ENCODE measurements at regions not wholly inside any gene's neighbourhood (a gene's known extent, or its start where the extent isn't known, plus 50 kb on each side); places are given as distances from the start of the nearest gene placed in this dataset.
"Not testable (repeated sequence)": the region's sequence is repeated elsewhere in the genome, so short reads cannot be mapped to it uniquely, and the experiment has no call there.

GRCh38 chr5:104345222-104346016 lies 782.8 kb upstream of the NUDT12 start:
- no peak for DNase-seq

- no peak for DNase-seq
Measured at GRCh38 chr5:104344809-104345208, 782.2 kb upstream of the NUDT12 start.

GRCh38 chr5:104327801-104328200 lies 765.2 kb upstream of the NUDT12 start:
- no peak for DNase-seq

GRCh38 chr5:104326966-104327365 lies 764.4 kb upstream of the NUDT12 start:
- no peak for DNase-seq

GRCh38 chr5:104325356-104325755 lies 762.8 kb upstream of the NUDT12 start:
- DNase-seq: no peak

GRCh38 chr5:104316676-104317075 lies 754.1 kb upstream of the NUDT12 start:
- not testable (repeated sequence) for DNase-seq

- DNase-seq: no peak
Measured at GRCh38 chr5:104312481-104312880, 749.9 kb upstream of the NUDT12 start.

- no peak for DNase-seq
Measured at GRCh38 chr5:104305602-104306001, 743.0 kb upstream of the NUDT12 start.

GRCh38 chr5:104299998-104300706 lies 737.6 kb upstream of the NUDT12 start:
- DNase-seq: no peak

GRCh38 chr5:104298518-104298917 lies 735.9 kb upstream of the NUDT12 start:
- DNase-seq: no peak

GRCh38 chr5:104297076-104297475 lies 734.5 kb upstream of the NUDT12 start:
- DNase-seq: no peak

GRCh38 chr5:104295991-104296390 lies 733.4 kb upstream of the NUDT12 start:
- no peak for DNase-seq

GRCh38 chr5:104283136-104283535 lies 720.5 kb upstream of the NUDT12 start:
- no peak for DNase-seq

- no peak for DNase-seq
Measured at GRCh38 chr5:104273725-104274124, 711.1 kb upstream of the NUDT12 start.

- DNase-seq: no peak
Measured at GRCh38 chr5:104267320-104268015, 704.9 kb upstream of the NUDT12 start.

GRCh38 chr5:104266161-104266560 lies 703.6 kb upstream of the NUDT12 start:
- no peak for DNase-seq

GRCh38 chr5:104265531-104266140 lies 703.0 kb upstream of the NUDT12 start:
- no peak for DNase-seq

- DNase-seq: no peak
Measured at GRCh38 chr5:104247260-104247659, 684.7 kb upstream of the NUDT12 start.

GRCh38 chr5:104241046-104241445 lies 678.5 kb upstream of the NUDT12 start:
- DNase-seq: no peak

- no peak for DNase-seq
Measured at GRCh38 chr5:104237586-104237985, 675.0 kb upstream of the NUDT12 start.

GRCh38 chr5:104223885-104224773 lies 661.5 kb upstream of the NUDT12 start:
- DNase-seq: no peak

- no peak for DNase-seq
Measured at GRCh38 chr5:104218200-104218599, 655.6 kb upstream of the NUDT12 start.

Data from activated CD4-positive, CD25-positive, alpha-beta regulatory T cell treated with anti-CD3 and anti-CD28 coated beads, Interleukin-2, amount 50 U/mL, for 72 hours (primary cell).